ENCODE measurements at regions not wholly inside any gene's neighbourhood (a gene's known extent, or its start where the extent isn't known, plus 50 kb on each side); places are given as distances from the start of the nearest gene placed in this dataset.

GRCh38 chr3:170762064-170762463 lies 107.9 kb downstream of the RPL22L1 start:
- H3K9me3 Mint-ChIP-seq, result no peaks in the 10 kb centered on the region

GRCh38 chr3:170761103-170761502 lies 108.9 kb downstream of the RPL22L1 start:
- Mint-ChIP-seq H3K27me3 (ENCODE audit: low read depth) (no peaks in the 10 kb centered on the region), H3K36me3 (ENCODE audit: low read depth) (no peaks in the 10 kb centered on the region), H3K4me1 (ENCODE audit: low read depth) (no peaks in the 10 kb centered on the region), H3K4me3 (no peak overlapping the region), H3K9me3 (no peaks in the 10 kb centered on the region), H3K27ac (no peak overlapping the region)
- intact Hi-C loops (cut with micrococcal nuclease), result no loop called here
- CTCF ChIA-PET, result interaction anchor here (0.9 to 2.0 kb wide), 2 partner anchors 51 to 70 kb away, joined by 5 to 8 read pairs; no protein-coding TSS in a partner anchor
- DNase-seq, result no peak

More at GRCh38 chr3:170762064-170762463, 107.9 kb downstream of the RPL22L1 start:
- Mint-ChIP-seq H3K4me1 (ENCODE audit: low read depth) (no peaks in the 10 kb centered on the region), H3K27ac (no peak overlapping the region), H3K36me3 (ENCODE audit: low read depth) (no peaks in the 10 kb centered on the region), H3K4me3 (no peak overlapping the region), H3K27me3 (ENCODE audit: low read depth) (no peaks in the 10 kb centered on the region)
- intact Hi-C loops (cut with micrococcal nuclease), result no loop called here
- DNase-seq, result no peak
- CTCF ChIA-PET, result no interaction called here

- H3K36me3 Mint-ChIP-seq (ENCODE audit: low read depth), result no peaks in the 10 kb centered on the region
- no peak overlapping the region for H3K4me3 Mint-ChIP-seq
- CTCF ChIA-PET, result interaction anchor here (0.9 to 2.0 kb wide), 2 partner anchors 52 to 69 kb away, joined by 5 to 8 read pairs; no protein-coding TSS in a partner anchor
Observed at GRCh38 chr3:170760174-170760526, 109.8 kb downstream of the RPL22L1 start.

GRCh38 chr3:170759511-170760173 lies 110.4 kb downstream of the RPL22L1 start:
- intact Hi-C loops (cut with micrococcal nuclease), result no loop called here
- no peaks in the 10 kb centered on the region for H3K4me1 Mint-ChIP-seq (ENCODE audit: low read depth)
- H3K4me3 Mint-ChIP-seq, result no peak overlapping the region
- no peaks in the 10 kb centered on the region for H3K9me3 Mint-ChIP-seq
- CTCF ChIA-PET, result interaction anchor here (2.0 kb wide), 1 partner anchor 52 kb away, joined by 8 read pairs; no protein-coding TSS in a partner anchor
- no peaks in the 10 kb centered on the region for H3K27me3 Mint-ChIP-seq (ENCODE audit: low read depth)
- H3K27ac Mint-ChIP-seq, result no peak overlapping the region
- no peak for DNase-seq
- H3K36me3 Mint-ChIP-seq (ENCODE audit: low read depth), result no peaks in the 10 kb centered on the region

More at GRCh38 chr3:170760174-170760526, 109.8 kb downstream of the RPL22L1 start:
- Mint-ChIP-seq H3K4me1 (ENCODE audit: low read depth) (no peaks in the 10 kb centered on the region), H3K9me3 (no peaks in the 10 kb centered on the region), H3K27me3 (ENCODE audit: low read depth) (no peaks in the 10 kb centered on the region), H3K27ac (no peak overlapping the region)
- intact Hi-C loops (cut with micrococcal nuclease), result no loop called here
- no peak for DNase-seq

- DNase-seq, result no peak
- intact Hi-C loops (cut with micrococcal nuclease), result no loop called here
- Mint-ChIP-seq H3K4me3 (no peak overlapping the region), H3K27me3 (ENCODE audit: low read depth) (peaks cover 6% of the 10 kb centered on the region), H3K9me3 (no peaks in the 10 kb centered on the region), H3K36me3 (ENCODE audit: low read depth) (no peaks in the 10 kb centered on the region), H3K4me1 (ENCODE audit: low read depth) (no peaks in the 10 kb centered on the region), H3K27ac (no peak overlapping the region)
- CTCF ChIA-PET, result no interaction called here
Observed at GRCh38 chr3:170757038-170757437, 113.0 kb downstream of the RPL22L1 start.

GRCh38 chr3:170754311-170754693 lies 115.7 kb downstream of the RPL22L1 start:
- no peaks in the 10 kb centered on the region for H3K9me3 Mint-ChIP-seq
- no peaks in the 10 kb centered on the region for H3K36me3 Mint-ChIP-seq (ENCODE audit: low read depth)
- H3K4me1 Mint-ChIP-seq (ENCODE audit: low read depth), result no peaks in the 10 kb centered on the region
- no peak overlapping the region for H3K27ac Mint-ChIP-seq
- no peak for DNase-seq
- CTCF ChIA-PET, result no interaction called here
- no peak overlapping the region for H3K4me3 Mint-ChIP-seq
- intact Hi-C loops (cut with micrococcal nuclease), result no loop called here
- H3K27me3 Mint-ChIP-seq (ENCODE audit: low read depth), result peaks cover 16% of the 10 kb centered on the region

GRCh38 chr3:170753421-170754310 lies 116.3 kb downstream of the RPL22L1 start:
- peaks cover 20% of the 10 kb centered on the region for H3K27me3 Mint-ChIP-seq (ENCODE audit: low read depth)
- CTCF ChIA-PET, result interaction anchor here (0.7 kb wide), 2 partner anchors 13 to 27 kb away, joined by 3 read pairs; no protein-coding TSS in a partner anchor
- H3K36me3 Mint-ChIP-seq (ENCODE audit: low read depth), result no peaks in the 10 kb centered on the region
- no peak for DNase-seq
- no peak overlapping the region for H3K27ac Mint-ChIP-seq
- intact Hi-C loops (cut with micrococcal nuclease), result no loop called here
- no peaks in the 10 kb centered on the region for H3K9me3 Mint-ChIP-seq
- no peaks in the 10 kb centered on the region for H3K4me1 Mint-ChIP-seq (ENCODE audit: low read depth)
- H3K4me3 Mint-ChIP-seq, result no peak overlapping the region

- Mint-ChIP-seq H3K36me3 (ENCODE audit: low read depth) (no peaks in the 10 kb centered on the region), H3K27ac (no peak overlapping the region), H3K9me3 (no peaks in the 10 kb centered on the region), H3K4me3 (no peak overlapping the region), H3K27me3 (ENCODE audit: low read depth) (peaks cover 22% of the 10 kb centered on the region), H3K4me1 (ENCODE audit: low read depth) (no peaks in the 10 kb centered on the region)
- CTCF ChIA-PET, result no interaction called here
- DNase-seq, result no peak
- intact Hi-C loops (cut with micrococcal nuclease), result no loop called here
Observed at GRCh38 chr3:170752571-170753155, 117.3 kb downstream of the RPL22L1 start.

GRCh38 chr3:170751899-170752293 lies 118.1 kb downstream of the RPL22L1 start:
- Mint-ChIP-seq H3K27ac (no peak overlapping the region), H3K4me3 (no peak overlapping the region), H3K36me3 (ENCODE audit: low read depth) (no peaks in the 10 kb centered on the region), H3K27me3 (ENCODE audit: low read depth) (peaks cover 22% of the 10 kb centered on the region), H3K9me3 (no peaks in the 10 kb centered on the region), H3K4me1 (ENCODE audit: low read depth) (no peaks in the 10 kb centered on the region)
- CTCF ChIA-PET, result no interaction called here
- intact Hi-C loops (cut with micrococcal nuclease), result no loop called here
- DNase-seq, result no peak

GRCh38 chr3:170751083-170751898 lies 118.7 kb downstream of the RPL22L1 start:
- Mint-ChIP-seq H3K4me1 (ENCODE audit: low read depth) (no peaks in the 10 kb centered on the region), H3K27me3 (ENCODE audit: low read depth) (peaks cover 22% of the 10 kb centered on the region), H3K9me3 (no peaks in the 10 kb centered on the region), H3K4me3 (no peak overlapping the region), H3K36me3 (ENCODE audit: low read depth) (no peaks in the 10 kb centered on the region), H3K27ac (no peak overlapping the region)
- no peak for DNase-seq
- intact Hi-C loops (cut with micrococcal nuclease), result no loop called here
- CTCF ChIA-PET, result interaction anchor here (0.7 to 1.1 kb wide), 2 partner anchors 97 to 840 kb away, joined by 3 read pairs; no protein-coding TSS in a partner anchor

- CTCF ChIA-PET, result interaction anchor here (1.1 kb wide), 1 partner anchor 98 kb away, joined by 3 read pairs; no protein-coding TSS in a partner anchor
- H3K9me3 Mint-ChIP-seq, result no peaks in the 10 kb centered on the region
- no peaks in the 10 kb centered on the region for H3K4me1 Mint-ChIP-seq (ENCODE audit: low read depth)
- H3K36me3 Mint-ChIP-seq (ENCODE audit: low read depth), result no peaks in the 10 kb centered on the region
- intact Hi-C loops (cut with micrococcal nuclease), result no loop called here
- no peak overlapping the region for H3K4me3 Mint-ChIP-seq
- no peak overlapping the region for H3K27ac Mint-ChIP-seq
- DNase-seq, result no peak
- peaks cover 22% of the 10 kb centered on the region for H3K27me3 Mint-ChIP-seq (ENCODE audit: low read depth)
Observed at GRCh38 chr3:170750478-170750830, 119.5 kb downstream of the RPL22L1 start.

All from activated naive CD4-positive, alpha-beta T cell treated with anti-CD3 and anti-CD28 coated beads for 36 hours (primary cell).